HCEC 1CT (cell line): ENCODE measurements at regions not wholly inside any gene's neighbourhood (a gene's known extent, or its start where the extent isn't known, plus 50 kb on each side); places are given as distances from the start of the nearest gene placed in this dataset.

Source experiments
- DNase-seq: peaks from one replicate; pipeline ENCODE4 v3.0.0-alpha.2; 2017

GRCh38 chr13:33953781-33954180 lies 135.8 kb downstream of the RFC3 start:
- DNase-seq = no peak

GRCh38 chr13:33956346-33956745 lies 138.4 kb downstream of the RFC3 start:
- no peak for DNase-seq

GRCh38 chr13:33957497-33957905 lies 139.6 kb downstream of the RFC3 start:
- DNase-seq = no peak

- DNase-seq = no peak
These were observed 141.0 kb downstream of the RFC3 start for GRCh38 chr13:33958964-33959363.

GRCh38 chr13:33963134-33963533 lies 145.2 kb downstream of the RFC3 start:
- DNase-seq = no peak

- no peak for DNase-seq
These were observed 145.9 kb downstream of the RFC3 start for GRCh38 chr13:33963895-33964294.

- no peak for DNase-seq
These were observed 150.9 kb downstream of the RFC3 start for GRCh38 chr13:33968520-33969507.

GRCh38 chr13:33970746-33971561 lies 153.0 kb downstream of the RFC3 start:
- DNase-seq = no peak

GRCh38 chr13:33971562-33971819 lies 153.5 kb downstream of the RFC3 start:
- no peak for DNase-seq

- DNase-seq = no peak
These were observed 155.2 kb downstream of the RFC3 start for GRCh38 chr13:33973194-33973593.

- DNase-seq = no peak
These were observed 159.0 kb downstream of the RFC3 start for GRCh38 chr13:33976965-33977364.

- no peak for DNase-seq
These were observed 160.7 kb downstream of the RFC3 start for GRCh38 chr13:33978653-33979052.

- DNase-seq = no peak
These were observed 175.0 kb downstream of the RFC3 start for GRCh38 chr13:33992881-33993336.

- DNase-seq = no peak
These were observed 176.2 kb downstream of the RFC3 start for GRCh38 chr13:33994198-33994597.

GRCh38 chr13:33994826-33995502 lies 177.0 kb downstream of the RFC3 start:
- no peak for DNase-seq

GRCh38 chr13:33996636-33997035 lies 178.7 kb downstream of the RFC3 start:
- no peak for DNase-seq

- DNase-seq = no peak
These were observed 179.6 kb downstream of the RFC3 start for GRCh38 chr13:33997574-33997973.

GRCh38 chr13:33999811-34000605 lies 182.1 kb downstream of the RFC3 start:
- no peak for DNase-seq

GRCh38 chr13:34000955-34001354 lies 183.0 kb downstream of the RFC3 start:
- DNase-seq = no peak

GRCh38 chr13:34001389-34001788 lies 183.4 kb downstream of the RFC3 start:
- no peak for DNase-seq

- no peak for DNase-seq
These were observed 184.2 kb downstream of the RFC3 start for GRCh38 chr13:34002141-34002540.

GRCh38 chr13:34002924-34003323 lies 185.0 kb downstream of the RFC3 start:
- DNase-seq = no peak

- DNase-seq = no peak
These were observed 185.7 kb downstream of the RFC3 start for GRCh38 chr13:34003656-34004055.
